Parathyroid adenoma (tissue), 2 donors: ENCODE measurements at regions not wholly inside any gene's neighbourhood (a gene's known extent, or its start where the extent isn't known, plus 50 kb on each side); places are given as distances from the start of the nearest gene placed in this dataset.
"Not testable (repeated sequence)": the region's sequence is repeated elsewhere in the genome, so short reads cannot be mapped to it uniquely, and the experiment has no call there.

Source experiments
- H2AFZ ChIP-seq: fragments of 300-600 bp; sonication (generic); one replicate; pipeline ENCODE4 v1.7.0; 2017; ENCODE audit warnings: antibody characterized with exemption, mild to moderate bottlenecking
- H3K27ac ChIP-seq: fragments of 300-600 bp; sonication (generic); one replicate; pipeline ENCODE4 v1.7.0; 2017
- H3K27me3 ChIP-seq: fragments of 300-600 bp; sonication (generic); one replicate; pipeline ENCODE4 v1.7.0; 2017; ENCODE audit warnings: low read length; ENCODE audit not compliant: control insufficient read depth, insufficient read depth
- H3K36me3 ChIP-seq: fragments of 300-600 bp; sonication (generic); one replicate; pipeline ENCODE4 v1.7.0; 2017; ENCODE audit warnings: low read length; ENCODE audit not compliant: control insufficient read depth, insufficient read depth
- H3K4me1 ChIP-seq: fragments of 300-600 bp; sonication (generic); one replicate; pipeline ENCODE4 v1.7.0; 2017; ENCODE audit warnings: control low read depth
- H3K4me2 ChIP-seq: fragments of 300-600 bp; sonication (generic); one replicate; pipeline ENCODE4 v1.7.0; 2017; ENCODE audit warnings: low read length
- H3K4me3 ChIP-seq: fragments of 300-600 bp; sonication (generic); one replicate; pipeline ENCODE4 v1.7.0; 2017; ENCODE audit warnings: low read depth, low read length
- H3K79me2 ChIP-seq: fragments of 300-600 bp; sonication (generic); one replicate; pipeline ENCODE4 v1.7.0; 2017; ENCODE audit warnings: control low read depth
- H3K9ac ChIP-seq: fragments of 300-600 bp; sonication (generic); one replicate; pipeline ENCODE4 v1.7.0; 2017; ENCODE audit warnings: mild to moderate bottlenecking
- H3K9me3 ChIP-seq: fragments of 300-600 bp; sonication (generic); one replicate; pipeline ENCODE4 v1.7.0; 2017; ENCODE audit warnings: low read length; ENCODE audit not compliant: control insufficient read depth
- TF ChIP-seq, protein P1 (sequence below): fragments of 300-600 bp; sonication (generic); IDR thresholded peaks from one replicate; pipeline ENCODE4 v1.7.0; 2017; ENCODE audit warnings: antibody characterized with exemption, mild to moderate bottlenecking
- donor health status: primary hyperparathyroidism.

DNA sequence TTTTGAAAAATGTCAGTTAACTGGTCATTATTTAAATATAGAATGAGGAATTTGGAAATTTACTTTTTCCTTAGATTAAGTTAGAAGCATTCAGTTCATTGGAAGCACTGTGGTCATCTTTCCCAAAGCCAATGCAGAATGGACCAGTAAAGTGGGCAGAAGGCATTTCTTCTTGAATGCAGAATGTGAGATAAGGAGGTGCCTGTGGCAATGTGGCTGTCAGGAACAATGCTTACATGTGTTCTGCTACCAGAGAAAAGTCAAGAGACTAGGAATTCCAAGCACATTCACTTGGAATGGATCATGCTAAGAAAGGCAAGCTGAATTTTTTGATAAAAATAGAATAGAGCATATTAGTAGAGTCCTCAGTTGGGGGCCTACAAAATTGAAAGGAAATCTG is 295.0 kb upstream of the KCNH7 start:
- no peak overlapping the region for H2AFZ ChIP-seq
- H3K4me3 ChIP-seq = no peak overlapping the region
- H3K36me3 ChIP-seq = no peaks in the 10 kb centered on the region
- H3K9me3 ChIP-seq = no peaks in the 10 kb centered on the region
- TF ChIP-seq, protein P1, sequence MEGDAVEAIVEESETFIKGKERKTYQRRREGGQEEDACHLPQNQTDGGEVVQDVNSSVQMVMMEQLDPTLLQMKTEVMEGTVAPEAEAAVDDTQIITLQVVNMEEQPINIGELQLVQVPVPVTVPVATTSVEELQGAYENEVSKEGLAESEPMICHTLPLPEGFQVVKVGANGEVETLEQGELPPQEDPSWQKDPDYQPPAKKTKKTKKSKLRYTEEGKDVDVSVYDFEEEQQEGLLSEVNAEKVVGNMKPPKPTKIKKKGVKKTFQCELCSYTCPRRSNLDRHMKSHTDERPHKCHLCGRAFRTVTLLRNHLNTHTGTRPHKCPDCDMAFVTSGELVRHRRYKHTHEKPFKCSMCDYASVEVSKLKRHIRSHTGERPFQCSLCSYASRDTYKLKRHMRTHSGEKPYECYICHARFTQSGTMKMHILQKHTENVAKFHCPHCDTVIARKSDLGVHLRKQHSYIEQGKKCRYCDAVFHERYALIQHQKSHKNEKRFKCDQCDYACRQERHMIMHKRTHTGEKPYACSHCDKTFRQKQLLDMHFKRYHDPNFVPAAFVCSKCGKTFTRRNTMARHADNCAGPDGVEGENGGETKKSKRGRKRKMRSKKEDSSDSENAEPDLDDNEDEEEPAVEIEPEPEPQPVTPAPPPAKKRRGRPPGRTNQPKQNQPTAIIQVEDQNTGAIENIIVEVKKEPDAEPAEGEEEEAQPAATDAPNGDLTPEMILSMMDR = no peak
- H3K4me1 ChIP-seq = no peaks in the 10 kb centered on the region
- H3K4me2 ChIP-seq = no peak overlapping the region
- no peak overlapping the region for H3K9ac ChIP-seq
- no peaks in the 10 kb centered on the region for H3K79me2 ChIP-seq
- no peak overlapping the region for H3K27ac ChIP-seq
- H3K27me3 ChIP-seq = no peaks in the 10 kb centered on the region

DNA sequence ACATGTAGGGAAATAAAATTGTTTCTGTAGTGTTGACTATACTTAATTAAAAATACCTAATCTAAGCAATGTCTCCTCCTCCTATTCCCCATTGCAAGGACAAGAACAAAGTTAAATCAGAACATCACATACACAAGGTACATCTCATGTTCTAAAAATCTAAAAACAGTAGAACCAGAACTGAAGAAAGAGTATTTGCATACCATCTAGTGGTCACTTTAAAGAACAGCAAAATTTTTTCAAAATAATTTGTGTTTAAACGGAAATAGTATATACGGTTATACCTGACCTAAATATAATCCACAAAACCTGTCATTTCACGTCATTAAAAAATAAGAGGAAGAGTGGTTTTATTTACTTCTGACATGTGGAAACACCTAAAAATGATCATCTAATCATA is 294.3 kb upstream of the KCNH7 start:
- Histone ChIP-seq H3K27me3 (no peaks in the 10 kb centered on the region), H3K9me3 (no peaks in the 10 kb centered on the region), H3K27ac (no peak overlapping the region), H3K9ac (no peak overlapping the region), H3K79me2 (no peaks in the 10 kb centered on the region), H3K4me3 (no peak overlapping the region), H3K36me3 (no peaks in the 10 kb centered on the region), H3K4me1 (no peaks in the 10 kb centered on the region), H2AFZ (no peak overlapping the region), H3K4me2 (no peak overlapping the region)
- TF ChIP-seq, protein P1 = no peak

DNA sequence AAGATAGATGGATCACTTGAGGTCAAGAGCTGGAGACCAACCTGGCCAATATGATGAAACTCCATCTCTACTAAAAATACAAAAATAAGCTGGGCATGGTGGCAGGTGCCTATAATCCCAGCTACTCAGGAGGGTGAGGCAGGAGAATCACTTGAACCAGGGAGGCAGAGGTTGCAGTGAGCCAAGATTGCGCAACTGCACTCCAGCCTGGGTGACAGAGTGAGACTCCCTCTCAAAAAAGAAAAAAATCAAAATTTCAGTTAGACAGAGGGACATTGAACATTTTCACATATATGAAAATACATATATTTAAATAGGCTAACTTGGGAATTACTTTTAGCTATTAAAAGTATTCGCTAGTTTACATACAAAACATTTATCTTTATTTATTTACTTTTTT is 293.6 kb upstream of the KCNH7 start:
- H3K4me1 ChIP-seq, H3K4me3 ChIP-seq, H3K9ac ChIP-seq, H3K27me3 ChIP-seq, H3K79me2 ChIP-seq, H3K4me2 ChIP-seq, H3K27ac ChIP-seq, H3K9me3 ChIP-seq, H2AFZ ChIP-seq, H3K36me3 ChIP-seq: not testable (repeated sequence)

DNA sequence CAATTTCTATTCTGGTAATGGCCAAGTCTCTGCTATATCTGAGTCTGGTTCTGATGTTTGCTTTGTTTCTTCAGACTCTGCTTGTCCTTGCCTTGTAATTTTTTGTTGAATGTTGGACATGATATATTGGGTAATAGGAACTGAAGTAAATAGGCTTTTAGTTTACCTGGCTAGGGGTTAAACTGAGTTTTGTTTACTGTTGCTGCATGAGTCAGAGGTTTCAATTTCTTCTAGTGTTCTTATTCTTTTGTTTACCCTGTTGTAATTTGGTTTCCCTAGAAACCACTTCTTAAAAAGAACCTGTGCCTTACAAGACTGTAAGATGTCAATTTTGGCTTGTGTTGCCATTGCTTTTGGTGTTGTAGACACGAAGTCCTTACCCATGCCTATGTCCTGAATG is 285.0 kb upstream of the KCNH7 start:
- Histone ChIP-seq H3K4me3 (no peak overlapping the region), H3K4me2 (no peak overlapping the region), H3K4me1 (no peaks in the 10 kb centered on the region), H2AFZ (no peak overlapping the region), H3K79me2 (no peaks in the 10 kb centered on the region), H3K9ac (no peak overlapping the region), H3K36me3 (no peaks in the 10 kb centered on the region), H3K27me3 (no peaks in the 10 kb centered on the region), H3K9me3 (no peaks in the 10 kb centered on the region), H3K27ac (no peak overlapping the region)
- TF ChIP-seq, protein P1 = no peak

DNA sequence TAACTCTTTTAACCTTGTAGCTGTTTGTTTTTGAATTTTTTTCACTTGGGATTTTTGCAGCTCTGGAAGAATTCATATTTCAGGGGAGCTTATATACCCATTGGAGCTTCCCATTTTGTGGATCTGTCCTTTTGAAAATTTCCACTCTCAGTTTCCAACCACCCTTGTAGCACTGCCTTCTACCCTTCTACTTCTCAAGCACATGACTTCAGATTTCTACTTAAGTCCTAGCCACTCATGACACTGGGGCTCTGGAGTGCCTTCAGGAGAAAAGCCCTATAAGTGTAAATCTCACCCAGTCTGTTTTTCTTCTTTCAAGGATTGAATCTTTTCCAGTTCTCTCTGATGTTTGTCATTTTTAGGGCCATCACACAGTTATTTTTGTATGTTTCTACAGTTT is 283.7 kb upstream of the KCNH7 start:
- no peaks in the 10 kb centered on the region for H3K36me3 ChIP-seq
- H3K79me2 ChIP-seq = no peaks in the 10 kb centered on the region
- no peaks in the 10 kb centered on the region for H3K4me1 ChIP-seq
- no peak overlapping the region for H3K4me2 ChIP-seq
- TF ChIP-seq, protein P1 = no peak
- H3K9me3 ChIP-seq = no peaks in the 10 kb centered on the region
- H3K9ac ChIP-seq = no peak overlapping the region
- H3K27me3 ChIP-seq = no peaks in the 10 kb centered on the region
- H2AFZ ChIP-seq = no peak overlapping the region
- H3K4me3 ChIP-seq = no peak overlapping the region
- H3K27ac ChIP-seq = no peak overlapping the region
